GM19025 (cell line): ENCODE measurements at regions not wholly inside any gene's neighbourhood (a gene's known extent, or its start where the extent isn't known, plus 50 kb on each side); places are given as distances from the start of the nearest gene placed in this dataset.
"Not testable (repeated sequence)": the region's sequence is repeated elsewhere in the genome, so short reads cannot be mapped to it uniquely, and the experiment has no call there.

ENCODE experiments used
- ATAC-seq: cut with Tn5 transposase; IDR thresholded peaks from one replicate; pipeline ENCODE4 v1.9.1; 2021; ENCODE audit warnings: mild to moderate bottlenecking, low read depth, moderate library complexity; ENCODE audit not compliant: unreplicated experiment

GRCh38 chr12:66733321-66733720 is 54.4 kb upstream of the GRIP1 start:
- ATAC-seq: no peak

GRCh38 chr12:66733839-66734238 is 55.0 kb upstream of the GRIP1 start:
- no peak for ATAC-seq

- ATAC-seq: no peak
Measured at GRCh38 chr12:66735275-66735674, 56.4 kb upstream of the GRIP1 start.

- no peak for ATAC-seq
Measured at GRCh38 chr12:66736931-66737330, 58.1 kb upstream of the GRIP1 start.

- ATAC-seq: no peak
Measured at GRCh38 chr12:66739266-66739665, 60.4 kb upstream of the GRIP1 start.

GRCh38 chr12:66739940-66740651 is 61.2 kb upstream of the GRIP1 start:
- no peak for ATAC-seq

GRCh38 chr12:66740732-66741131 is 61.9 kb upstream of the GRIP1 start:
- ATAC-seq: no peak

GRCh38 chr12:66741919-66742318 is 63.0 kb upstream of the GRIP1 start:
- no peak for ATAC-seq

GRCh38 chr12:66742508-66743367 is 63.9 kb upstream of the GRIP1 start:
- ATAC-seq: no peak

- no peak for ATAC-seq
Measured at GRCh38 chr12:66744461-66744860, 65.6 kb upstream of the GRIP1 start.

- ATAC-seq: no peak
Measured at GRCh38 chr12:66744956-66745383, 66.1 kb upstream of the GRIP1 start.

GRCh38 chr12:66746489-66747201 is 67.8 kb upstream of the GRIP1 start:
- no peak for ATAC-seq

GRCh38 chr12:66751432-66752113 is 72.7 kb upstream of the GRIP1 start:
- ATAC-seq: no peak

- ATAC-seq: no peak
Measured at GRCh38 chr12:66753810-66754209, 74.9 kb upstream of the GRIP1 start.

GRCh38 chr12:66755727-66756395 is 77.0 kb upstream of the GRIP1 start:
- no peak for ATAC-seq

GRCh38 chr12:66756631-66757030 is 77.8 kb upstream of the GRIP1 start:
- no peak for ATAC-seq

GRCh38 chr12:66760122-66760521 is 81.2 kb upstream of the GRIP1 start:
- not testable (repeated sequence) for ATAC-seq

- no peak for ATAC-seq
Measured at GRCh38 chr12:66763467-66763866, 84.6 kb upstream of the GRIP1 start.

- no peak for ATAC-seq
Measured at GRCh38 chr12:66765204-66765603, 86.3 kb upstream of the GRIP1 start.

- no peak for ATAC-seq
Measured at GRCh38 chr12:66767536-66767935, 88.7 kb upstream of the GRIP1 start.
